Keratinocyte (primary cell): ENCODE measurements at regions not wholly inside any gene's neighbourhood (a gene's known extent, or its start where the extent isn't known, plus 50 kb on each side); places are given as distances from the start of the nearest gene placed in this dataset.

Experiments used
- DNase-seq: peaks from one replicate; pipeline ENCODE4 v3.0.0-alpha.2; 2011; ENCODE audit warnings: low read depth, missing footprints, low spot score
- FAIRE-seq: peaks from 2 replicates; lab custom pipeline; 2011; peaks lifted over from hg19 to GRCh38; lab: Jason Lieb, UNC
- H2AFZ ChIP-seq: 2 replicates; pipeline ENCODE4 v1.6.0; 2012; ENCODE audit warnings: low read length, control low read depth, inconsistent platforms; ENCODE audit not compliant: control insufficient read depth
- H3K27ac ChIP-seq: 2 replicates; pipeline ENCODE4 v1.5.1; 2011; ENCODE audit warnings: low read length; ENCODE audit not compliant: control insufficient read depth, insufficient read depth
- H3K27me3 ChIP-seq: 3 replicates; pipeline ENCODE4 v1.6.0; 2011; ENCODE audit warnings: low read length; ENCODE audit not compliant: control insufficient read depth, insufficient read depth; ENCODE audit errors: extremely low read depth
- H3K36me3 ChIP-seq, 2 experiments: 2 replicates in 1 of 2; 3 replicates in 1 of 2; pipeline ENCODE4 v1.5.1; 2011; ENCODE audit warnings: low read length in 2 of 2, mild to moderate bottlenecking in 1 of 2; ENCODE audit not compliant: control insufficient read depth in 2 of 2, insufficient read depth in 2 of 2; ENCODE audit errors: extremely low read depth in 1 of 2
- H3K4me1 ChIP-seq: 3 replicates; pipeline ENCODE4 v1.5.1; 2011; ENCODE audit warnings: low read length; ENCODE audit not compliant: control insufficient read depth, insufficient read depth; ENCODE audit errors: extremely low read depth
- H3K4me2 ChIP-seq: 3 replicates; pipeline ENCODE4 v1.6.0; 2011; ENCODE audit warnings: low read depth, low read length; ENCODE audit not compliant: control insufficient read depth, insufficient read depth; ENCODE audit errors: extremely low read depth
- H3K4me3 ChIP-seq, 3 experiments: fragments of 200-600 bp in 1 of 3; sonication (generic) in 1 of 3; 2 replicates in 2 of 3; 3 replicates in 1 of 3; pipeline ENCODE4 v1.5.1; 2011 to 2016; ENCODE audit warnings: low read length in 3 of 3, mild to moderate bottlenecking in 3 of 3, control low read depth in 2 of 3, inconsistent platforms in 1 of 3, low read depth in 1 of 3, mixed read lengths in 1 of 3, mixed run types in 1 of 3, moderate library complexity in 1 of 3; ENCODE audit not compliant: control insufficient read depth in 2 of 3, insufficient read depth in 2 of 3; ENCODE audit errors: extremely low read depth in 1 of 3
- H3K79me2 ChIP-seq: 2 replicates; pipeline ENCODE4 v1.6.0; 2012; ENCODE audit warnings: low read length; ENCODE audit not compliant: control insufficient read depth, insufficient read depth
- H3K9ac ChIP-seq: 3 replicates; pipeline ENCODE4 v1.6.0; 2011; ENCODE audit warnings: low read length; ENCODE audit not compliant: control insufficient read depth, insufficient read depth; ENCODE audit errors: extremely low read depth
- H3K9me1 ChIP-seq: 3 replicates; pipeline ENCODE4 v1.6.0; 2011; ENCODE audit warnings: low read length; ENCODE audit not compliant: control insufficient read depth, insufficient read depth; ENCODE audit errors: extremely low read depth
- H3K9me3 ChIP-seq: 2 replicates; pipeline ENCODE4 v1.5.1; 2012; ENCODE audit warnings: low read depth, low read length; ENCODE audit not compliant: control insufficient read depth
- H4K20me1 ChIP-seq: 3 replicates; pipeline ENCODE4 v1.6.0; 2011; ENCODE audit warnings: low read length; ENCODE audit not compliant: control insufficient read depth, insufficient read depth; ENCODE audit errors: extremely low read depth
- EZH2 ChIP-seq: IDR thresholded peaks from one replicate; pipeline ENCODE4 v1.6.1; 2012; ENCODE audit warnings: inconsistent platforms, mild to moderate bottlenecking, low read length, moderate library complexity
- dilution Hi-C: fragments of 300-500 bp; cut with MboI; formaldehyde crosslinking; loops from one replicate; pipeline ENCODE4 v1.7.0; 2020; ENCODE audit warnings: low sequenced_read_pairs; ENCODE audit not compliant: extremely low pct_ligation_motif_present
- TF ChIP-seq, protein P1 (sequence below), 3 experiments: IDR thresholded peaks in 1 of 3; conservative IDR thresholded peaks in 1 of 3; optimal IDR thresholded peaks in 1 of 3; 2 replicates in 2 of 3; 3 replicates in 1 of 3; pipeline versions ENCODE3 to v1.5.1; 2011; ENCODE audit warnings: low read length in 3 of 3, mild to moderate bottlenecking in 3 of 3, moderate library complexity in 2 of 3, control low read depth in 1 of 3, inconsistent platforms in 1 of 3; ENCODE audit not compliant: insufficient read depth in 2 of 3; ENCODE audit errors: extremely low read depth in 1 of 3

DNA sequence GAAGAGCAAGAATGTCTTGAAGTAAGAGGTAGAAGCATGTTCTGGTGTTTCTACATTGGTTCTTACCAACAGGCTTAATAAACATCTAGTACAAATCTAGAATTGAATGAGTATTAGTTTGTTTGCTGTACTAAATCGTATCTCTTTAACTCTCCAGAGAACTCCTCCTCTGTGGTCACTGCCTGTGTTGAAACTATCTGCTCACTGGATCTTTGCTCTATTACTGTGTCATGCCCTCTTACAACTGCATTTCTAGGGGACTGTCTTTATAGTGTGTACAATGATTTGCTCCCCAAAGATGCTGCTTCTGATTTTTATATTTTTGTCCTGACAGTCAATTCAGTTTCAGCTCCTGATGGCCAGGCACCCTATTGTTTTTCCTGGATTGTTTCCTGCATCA, 50.1 kb upstream of the E2F7 start:
- FAIRE-seq = no peak
- Histone ChIP-seq H3K36me3 (no peaks in the 10 kb centered on the region), H3K27ac (no peak overlapping the region), H3K27me3 (no peaks in the 10 kb centered on the region), H3K4me1 (peaks cover 17% of the 10 kb centered on the region), H3K4me2 (no peak overlapping the region), H2AFZ (no peak overlapping the region), H4K20me1 (no peaks in the 10 kb centered on the region), H3K9me3 (no peaks in the 10 kb centered on the region), H3K9me1 (no peaks in the 10 kb centered on the region), H3K9ac (no peak overlapping the region), H3K4me3 (no peak overlapping the region), H3K79me2 (no peaks in the 10 kb centered on the region)
- no peak for DNase-seq
- TF ChIP-seq, protein P1, sequence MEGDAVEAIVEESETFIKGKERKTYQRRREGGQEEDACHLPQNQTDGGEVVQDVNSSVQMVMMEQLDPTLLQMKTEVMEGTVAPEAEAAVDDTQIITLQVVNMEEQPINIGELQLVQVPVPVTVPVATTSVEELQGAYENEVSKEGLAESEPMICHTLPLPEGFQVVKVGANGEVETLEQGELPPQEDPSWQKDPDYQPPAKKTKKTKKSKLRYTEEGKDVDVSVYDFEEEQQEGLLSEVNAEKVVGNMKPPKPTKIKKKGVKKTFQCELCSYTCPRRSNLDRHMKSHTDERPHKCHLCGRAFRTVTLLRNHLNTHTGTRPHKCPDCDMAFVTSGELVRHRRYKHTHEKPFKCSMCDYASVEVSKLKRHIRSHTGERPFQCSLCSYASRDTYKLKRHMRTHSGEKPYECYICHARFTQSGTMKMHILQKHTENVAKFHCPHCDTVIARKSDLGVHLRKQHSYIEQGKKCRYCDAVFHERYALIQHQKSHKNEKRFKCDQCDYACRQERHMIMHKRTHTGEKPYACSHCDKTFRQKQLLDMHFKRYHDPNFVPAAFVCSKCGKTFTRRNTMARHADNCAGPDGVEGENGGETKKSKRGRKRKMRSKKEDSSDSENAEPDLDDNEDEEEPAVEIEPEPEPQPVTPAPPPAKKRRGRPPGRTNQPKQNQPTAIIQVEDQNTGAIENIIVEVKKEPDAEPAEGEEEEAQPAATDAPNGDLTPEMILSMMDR (optimal IDR thresholded peaks at IDR 0.05 in 1 of 3, IDR thresholded peaks at IDR 0.05 in 1 of 3, conservative IDR thresholded peaks at IDR 0.05 in 1 of 3; ENCODE audit: extremely low read depth in 1 of 3, insufficient read depth in 2 of 3, low read length in 3 of 3) = no peak
- no peak for TF ChIP-seq EZH2
- dilution Hi-C loops = no loop called here
